OCI-LY3 (cell line): ENCODE measurements at regions not wholly inside any gene's neighbourhood (a gene's known extent, or its start where the extent isn't known, plus 50 kb on each side); places are given as distances from the start of the nearest gene placed in this dataset.

Experiments
- H2AFZ ChIP-seq: fragments of 200-600, 300-600 bp; shearing (Covaris generic); 2 replicates; pipeline ENCODE4 v1.6.0; 2014; ENCODE audit warnings: antibody characterized with exemption, low read depth, low read length
- H3K27ac ChIP-seq: fragments of 200-600, 300-600 bp; sonication (generic); 2 replicates; pipeline ENCODE4 v1.5.1; 2014; ENCODE audit warnings: mild to moderate bottlenecking, low read length, moderate library complexity, mixed read lengths
- H3K27me3 ChIP-seq: fragments of 200-600, 300-600 bp; sonication (generic); 2 replicates; pipeline ENCODE4 v1.6.1; 2014; ENCODE audit warnings: low read depth, low read length, mixed read lengths
- H3K36me3 ChIP-seq: fragments of 200-600, 300-600 bp; sonication (generic); replicated peaks from 2 replicates; pipeline ENCODE3; 2014; ENCODE audit warnings: low read depth, low read length, mixed read lengths
- H3K4me1 ChIP-seq: fragments of 300-600, 200-600 bp; sonication (generic); 2 replicates; pipeline ENCODE4 v1.6.1; 2014; ENCODE audit warnings: low read length, mixed read lengths
- H3K4me2 ChIP-seq: fragments of 200-600, 300-600 bp; sonication (generic); 2 replicates; pipeline ENCODE4 v1.6.1; 2014; ENCODE audit warnings: low read length, mixed read lengths
- H3K4me3 ChIP-seq: fragments of 300-600, 200-600 bp; sonication (generic); 2 replicates; pipeline ENCODE4 v1.5.1; 2014; ENCODE audit warnings: antibody characterized with exemption, mild to moderate bottlenecking, low read length, moderate library complexity
- H3K79me2 ChIP-seq: fragments of 300-600, 200-600 bp; shearing (Covaris generic); 2 replicates; pipeline ENCODE4 v1.6.1; 2014; ENCODE audit warnings: mild to moderate bottlenecking, low read length, mixed read lengths
- H3K9ac ChIP-seq: fragments of 300-600, 200-600 bp; shearing (Covaris generic); 2 replicates; pipeline ENCODE4 v1.6.0; 2014; ENCODE audit warnings: mild to moderate bottlenecking, low read length, moderate library complexity
- H3K9me3 ChIP-seq: fragments of 200-600, 300-600 bp; shearing (Covaris generic); 2 replicates; pipeline ENCODE4 v1.6.1; 2014; ENCODE audit warnings: low read length, mixed read lengths; ENCODE audit not compliant: insufficient read depth
- H4K20me1 ChIP-seq: fragments of 200-600, 300-600 bp; sonication (generic); 2 replicates; pipeline ENCODE4 v1.6.1; 2016; ENCODE audit warnings: low read length, mixed read lengths; ENCODE audit not compliant: insufficient read depth
- CTCF ChIP-seq: fragments of 200-600, 300-600 bp; sonication (generic); IDR thresholded peaks from 2 replicates; pipeline ENCODE4 v1.5.1; 2014; ENCODE audit warnings: antibody characterized with exemption, low read length, low read depth
- EZH2phosphoT487 ChIP-seq: fragments of 200-600 bp; shearing (Covaris generic); IDR thresholded peaks from 2 replicates; pipeline ENCODE4 v1.6.1; 2018; ENCODE audit warnings: antibody characterized with exemption, mixed run types, low read depth

GRCh38 chr6:49341869-49342268 lies 121.2 kb downstream of the MMUT start:
- no peak for TF ChIP-seq EZH2phosphoT487
- no peak for TF ChIP-seq CTCF
- Histone ChIP-seq H3K79me2 (no peaks in the 10 kb centered on the region), H3K4me1 (no peaks in the 10 kb centered on the region), H3K9ac (no peak overlapping the region), H3K27me3 (no peaks in the 10 kb centered on the region), H3K27ac (no peak overlapping the region), H3K4me3 (no peak overlapping the region), H3K4me2 (no peak overlapping the region), H4K20me1 (no peaks in the 10 kb centered on the region), H3K9me3 (no peaks in the 10 kb centered on the region), H2AFZ (no peak overlapping the region), H3K36me3 (no peaks in the 10 kb centered on the region)

- TF ChIP-seq CTCF, result no peak
- TF ChIP-seq EZH2phosphoT487, result no peak
- H3K4me3 ChIP-seq, result no peak overlapping the region
- H3K27me3 ChIP-seq, result no peaks in the 10 kb centered on the region
- no peak overlapping the region for H2AFZ ChIP-seq
- H3K9ac ChIP-seq, result no peak overlapping the region
- no peaks in the 10 kb centered on the region for H3K79me2 ChIP-seq
- H3K4me2 ChIP-seq, result no peak overlapping the region
- H3K27ac ChIP-seq, result no peak overlapping the region
- no peaks in the 10 kb centered on the region for H3K4me1 ChIP-seq
- H4K20me1 ChIP-seq, result no peaks in the 10 kb centered on the region
- H3K36me3 ChIP-seq, result no peaks in the 10 kb centered on the region
- no peaks in the 10 kb centered on the region for H3K9me3 ChIP-seq
Measured at GRCh38 chr6:49339096-49339495, 124.0 kb downstream of the MMUT start.

- H3K36me3 ChIP-seq, result no peaks in the 10 kb centered on the region
- no peaks in the 10 kb centered on the region for H3K9me3 ChIP-seq
- no peak overlapping the region for H3K27ac ChIP-seq
- no peaks in the 10 kb centered on the region for H3K4me1 ChIP-seq
- H4K20me1 ChIP-seq, result no peaks in the 10 kb centered on the region
- TF ChIP-seq EZH2phosphoT487 (no peak), CTCF (no peak)
- H3K4me3 ChIP-seq, result no peak overlapping the region
- peak overlapping the region; percentile 28; the same call in 1 of the 2 replicates for H2AFZ ChIP-seq
- no peaks in the 10 kb centered on the region for H3K79me2 ChIP-seq
- no peak overlapping the region for H3K9ac ChIP-seq
- no peaks in the 10 kb centered on the region for H3K27me3 ChIP-seq
- H3K4me2 ChIP-seq, result no peak overlapping the region
Measured at GRCh38 chr6:49336514-49337131, 126.4 kb downstream of the MMUT start.

- no peaks in the 10 kb centered on the region for H3K4me1 ChIP-seq
- H3K4me2 ChIP-seq, result no peak overlapping the region
- no peak overlapping the region for H2AFZ ChIP-seq
- no peaks in the 10 kb centered on the region for H3K36me3 ChIP-seq
- TF ChIP-seq EZH2phosphoT487 (no peak), CTCF (no peak)
- H3K27ac ChIP-seq, result no peak overlapping the region
- no peak overlapping the region for H3K9ac ChIP-seq
- H4K20me1 ChIP-seq, result no peaks in the 10 kb centered on the region
- H3K4me3 ChIP-seq, result no peak overlapping the region
- H3K27me3 ChIP-seq, result no peaks in the 10 kb centered on the region
- H3K9me3 ChIP-seq, result no peaks in the 10 kb centered on the region
- H3K79me2 ChIP-seq, result no peaks in the 10 kb centered on the region
Measured at GRCh38 chr6:49333345-49334125, 129.5 kb downstream of the MMUT start.
